ENCODE measurements at regions not wholly inside any gene's neighbourhood (a gene's known extent, or its start where the extent isn't known, plus 50 kb on each side); places are given as distances from the start of the nearest gene placed in this dataset.
A peak's percentile ranks its signal among the peaks of the same experiment; 100 is the strongest.

GRCh38 chr20:61046721-61047351, 205.2 kb upstream of the CDH4 start:
- H3K27me3 ChIP-seq (ENCODE audit: control insufficient read depth in 3 of 3, insufficient read depth in 3 of 3, low read length in 2 of 3), result no peaks in the 10 kb centered on the region
- 86 to 92% methylated on average over 9 of the region's 9 CpGs for WGBS, 2 donors
- no peak overlapping the region for H3K27ac ChIP-seq (ENCODE audit: low read depth in 1 of 2, low read length in 1 of 2)
- H3K36me3 ChIP-seq (ENCODE audit: control insufficient read depth in 4 of 4, insufficient read depth in 4 of 4, low read length in 4 of 4), result no peaks in the 10 kb centered on the region
- H3K9me3 ChIP-seq (ENCODE audit: control insufficient read depth in 4 of 4, insufficient read depth in 3 of 4, low read length in 3 of 4), result peaks cover 0 to 3% (median 0%) of the 10 kb centered on the region in 4 donors
- no peak overlapping the region for H3K4me3 ChIP-seq
- H3K4me1 ChIP-seq (ENCODE audit: control insufficient read depth in 5 of 5, insufficient read depth in 5 of 5, low read length in 5 of 5), result no peaks in the 10 kb centered on the region
- DNase-seq (no peak), ATAC-seq (ENCODE audit: insufficient read depth, low FRiP score) (no peak)
- no peak overlapping the region for H3K9ac ChIP-seq (ENCODE audit: insufficient read depth in 1 of 2, low read length in 2 of 2)
- TF ChIP-seq CTCF (IDR thresholded peaks at IDR 0.05; ENCODE audit: control extremely low read depth, extremely low read depth), result no peak

GRCh38 chr20:61047515-61047914, 204.5 kb upstream of the CDH4 start:
- no peak for TF ChIP-seq CTCF (IDR thresholded peaks at IDR 0.05; ENCODE audit: control extremely low read depth, extremely low read depth)
- Histone ChIP-seq H3K9me3 (ENCODE audit: control insufficient read depth in 4 of 4, insufficient read depth in 3 of 4, low read length in 3 of 4) (peaks cover 0 to 3% (median 0%) of the 10 kb centered on the region in 4 donors), H3K9ac (ENCODE audit: insufficient read depth in 1 of 2, low read length in 2 of 2) (no peak overlapping the region), H3K27ac (ENCODE audit: low read depth in 1 of 2, low read length in 1 of 2) (no peak overlapping the region), H3K4me3 (no peak overlapping the region), H3K4me1 (ENCODE audit: control insufficient read depth in 5 of 5, insufficient read depth in 5 of 5, low read length in 5 of 5) (no peaks in the 10 kb centered on the region), H3K27me3 (ENCODE audit: control insufficient read depth in 3 of 3, insufficient read depth in 3 of 3, low read length in 2 of 3) (no peaks in the 10 kb centered on the region), H3K36me3 (ENCODE audit: control insufficient read depth in 4 of 4, insufficient read depth in 4 of 4, low read length in 4 of 4) (no peaks in the 10 kb centered on the region)
- no peak for DNase-seq
- ATAC-seq (ENCODE audit: insufficient read depth, low FRiP score), result no peak
- WGBS, 2 donors, result 90% methylated on average over 4 of the region's 4 CpGs

- H3K36me3 ChIP-seq (ENCODE audit: control insufficient read depth in 4 of 4, insufficient read depth in 4 of 4, low read length in 4 of 4), result no peaks in the 10 kb centered on the region
- no peak overlapping the region for H3K4me3 ChIP-seq
- H3K9ac ChIP-seq (ENCODE audit: insufficient read depth in 1 of 2, low read length in 2 of 2), result no peak overlapping the region
- no peak overlapping the region for H3K27ac ChIP-seq (ENCODE audit: low read depth in 1 of 2, low read length in 1 of 2)
- TF ChIP-seq CTCF (IDR thresholded peaks at IDR 0.05; ENCODE audit: control extremely low read depth, extremely low read depth), result no peak
- no peaks in the 10 kb centered on the region for H3K4me1 ChIP-seq (ENCODE audit: control insufficient read depth in 5 of 5, insufficient read depth in 5 of 5, low read length in 5 of 5)
- WGBS, 2 donors, result 85 to 87% methylated on average over 2 of the region's 2 CpGs
- peaks cover 0 to 4% (median 1%) of the 10 kb centered on the region in 4 donors for H3K9me3 ChIP-seq (ENCODE audit: control insufficient read depth in 4 of 4, insufficient read depth in 3 of 4, low read length in 3 of 4)
- no peak for ATAC-seq (ENCODE audit: insufficient read depth, low FRiP score)
- no peak for DNase-seq
- H3K27me3 ChIP-seq (ENCODE audit: control insufficient read depth in 3 of 3, insufficient read depth in 3 of 3, low read length in 2 of 3), result no peaks in the 10 kb centered on the region
Measured at GRCh38 chr20:61048302-61048701, 203.8 kb upstream of the CDH4 start.

- 79 to 87% methylated on average over 9 of the region's 9 CpGs for WGBS, 2 donors
- DNase-seq, result peak; percentile 40 to 82 (median 41)
Measured at GRCh38 chr20:61049684-61050083, 202.4 kb upstream of the CDH4 start.

More at GRCh38 chr20:61049684-61050083, 202.4 kb upstream of the CDH4 start:
- H3K9ac ChIP-seq (ENCODE audit: insufficient read depth in 1 of 2, low read length in 2 of 2), result no peak overlapping the region
- no peaks in the 10 kb centered on the region for H3K36me3 ChIP-seq (ENCODE audit: control insufficient read depth in 4 of 4, insufficient read depth in 4 of 4, low read length in 4 of 4)
- no peak for ATAC-seq (ENCODE audit: insufficient read depth, low FRiP score)
- peaks cover 0 to 5% (median 0%) of the 10 kb centered on the region in 5 donors for H3K4me1 ChIP-seq (ENCODE audit: control insufficient read depth in 5 of 5, insufficient read depth in 5 of 5, low read length in 5 of 5)
- H3K27me3 ChIP-seq (ENCODE audit: control insufficient read depth in 3 of 3, insufficient read depth in 3 of 3, low read length in 2 of 3), result no peaks in the 10 kb centered on the region
- TF ChIP-seq CTCF (IDR thresholded peaks at IDR 0.05; ENCODE audit: control extremely low read depth, extremely low read depth), result no peak
- no peak overlapping the region for H3K4me3 ChIP-seq
- no peak overlapping the region for H3K27ac ChIP-seq (ENCODE audit: low read depth in 1 of 2, low read length in 1 of 2)
- H3K9me3 ChIP-seq (ENCODE audit: control insufficient read depth in 4 of 4, insufficient read depth in 3 of 4, low read length in 3 of 4), result peaks cover 0 to 4% (median 1%) of the 10 kb centered on the region in 4 donors

Measured in lung (tissue), 11 donors.